Panc1 (cell line): ENCODE measurements at regions not wholly inside any gene's neighbourhood (a gene's known extent, or its start where the extent isn't known, plus 50 kb on each side); places are given as distances from the start of the nearest gene placed in this dataset.

ENCODE experiments used
- ATAC-seq: fragments of 200-7000 bp; cut with Tn5 transposase; 2 replicates; pipeline ENCODE4 v1.9.1; 2020; ENCODE audit warnings: mild to moderate bottlenecking, moderate library complexity
- BruUV-seq: library from RNA; stranded (reverse); fragments of 400-500 nt; replicated peaks from 2 replicates; lab custom pipeline; 2021; lab: Mats Ljungman, UMichigan
- CTCF ChIA-PET: fragments of 300-600 bp; sonication (Branson Sonifier 250); formaldehyde crosslinking; loops from one replicate; lab custom pipeline; 2022; ENCODE audit warnings: antibody characterized with exemption; lab: Charles Lee
- POLR2A ChIA-PET: fragments of 300-600 bp; sonication (Branson Sonifier 250); formaldehyde crosslinking; loops from one replicate; lab custom pipeline; 2022; ENCODE audit warnings: antibody characterized with exemption; lab: Charles Lee
- DNase-seq: peaks from one replicate; pipeline ENCODE4 v3.0.0-alpha.2; 2010; ENCODE audit warnings: low read depth, low spot score
- H3K27ac ChIP-seq: 2 replicates; pipeline ENCODE4 v1.5.1; 2011; ENCODE audit warnings: mild to moderate bottlenecking, low read length, inconsistent platforms
- H3K27me3 ChIP-seq: fragments of 200-500 bp; sonication (Bioruptor generic); 2 replicates; pipeline ENCODE4 v1.6.0; 2014; ENCODE audit warnings: low read length, inconsistent platforms; ENCODE audit not compliant: control insufficient read depth, insufficient read depth
- H3K36me3 ChIP-seq: fragments of 200-500 bp; sonication (Bioruptor generic); 2 replicates; pipeline ENCODE4 v1.5.1; 2014; ENCODE audit warnings: inconsistent platforms, mild to moderate bottlenecking, low read length, moderate library complexity; ENCODE audit not compliant: control insufficient read depth, insufficient read depth
- H3K4me1 ChIP-seq: 2 replicates; pipeline ENCODE4 v1.5.1; 2011; ENCODE audit warnings: inconsistent platforms, mild to moderate bottlenecking, low read length, moderate library complexity; ENCODE audit not compliant: control insufficient read depth, insufficient read depth
- H3K4me3 ChIP-seq, 2 experiments: 2 replicates each; pipeline ENCODE4 v1.5.1; 2011 to 2012; ENCODE audit warnings: low read depth in 2 of 2, low read length in 2 of 2, mild to moderate bottlenecking in 2 of 2, inconsistent platforms in 1 of 2, moderate library complexity in 1 of 2
- H3K9me3 ChIP-seq: fragments of 200-500 bp; sonication (Bioruptor generic); 2 replicates; pipeline ENCODE4 v1.5.1; 2014; ENCODE audit warnings: low read depth, mild to moderate bottlenecking, inconsistent platforms, low read length, moderate library complexity; ENCODE audit not compliant: control insufficient read depth, insufficient read depth
- POLR2AphosphoS5 ChIP-seq: IDR thresholded peaks from 2 replicates; pipeline ENCODE4 v1.6.1; 2012; ENCODE audit warnings: mild to moderate bottlenecking, low read depth, low read length, moderate library complexity
- REST ChIP-seq, 2 experiments: IDR thresholded peaks; 2 replicates each; pipeline ENCODE4 v1.6.1; 2011 to 2012; ENCODE audit warnings: low read depth in 2 of 2, control low read depth in 1 of 2, low read length in 1 of 2, mild to moderate bottlenecking in 1 of 2, moderate library complexity in 1 of 2; ENCODE audit not compliant: insufficient read depth in 1 of 2
- SIN3A ChIP-seq: IDR thresholded peaks from 2 replicates; pipeline ENCODE4 v1.6.1; 2012; ENCODE audit warnings: low read depth, mild to moderate bottlenecking, low read length, moderate library complexity, borderline replicate concordance; ENCODE audit not compliant: insufficient read depth
- TCF7L2 ChIP-seq: IDR thresholded peaks from 2 replicates; pipeline ENCODE4 v1.6.1; 2011; ENCODE audit warnings: mild to moderate bottlenecking, low read depth, low read length, inconsistent platforms
- in situ Hi-C: cut with HindIII; loops from 2 replicates; pipeline ENCODE4 v1.10.0; 2016; ENCODE audit warnings: low sequenced_read_pairs, low pct_unique_long_range_greater_than_20kb
- intact Hi-C: fragments of 100-400 bp; cut with micrococcal nuclease; formaldehyde crosslinking; loops from one replicate; pipeline ENCODE4 v1.10.0; 2022; ENCODE audit not compliant: unreplicated experiment
- TF ChIP-seq, protein P1 (sequence below): fragments of 450-650 bp; IDR thresholded peaks from 2 replicates; pipeline ENCODE4 v1.5.1; 2017; ENCODE audit warnings: mild to moderate bottlenecking

DNA sequence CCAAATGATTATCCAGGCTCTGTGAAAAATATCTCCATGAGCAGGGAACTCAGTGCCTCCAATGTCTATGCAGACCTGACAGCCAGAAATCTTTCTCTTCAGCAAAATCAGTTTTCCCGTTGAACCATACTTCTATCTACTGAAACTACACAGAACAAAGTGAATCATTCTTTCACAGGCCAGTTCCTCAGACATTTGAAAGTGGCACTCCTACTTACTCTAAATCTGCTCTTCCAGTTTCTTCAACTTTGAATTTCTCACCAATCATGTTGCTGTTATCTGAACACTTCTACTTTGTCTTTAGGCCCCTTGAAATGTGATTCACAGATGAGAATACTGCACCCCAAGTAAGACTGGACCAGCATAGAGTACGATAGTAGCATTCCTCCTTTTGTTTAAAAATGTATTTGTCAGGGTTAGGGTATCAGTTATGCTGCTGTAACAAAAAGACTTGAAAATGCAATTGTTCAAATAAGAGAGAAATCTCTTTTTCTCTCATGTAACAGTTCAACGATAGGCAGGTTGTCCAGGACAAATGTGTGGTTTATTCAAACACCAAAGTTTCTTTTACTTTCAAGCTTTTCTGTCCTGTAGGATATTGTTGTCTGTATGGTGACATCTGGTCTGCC, 210.6 kb upstream of the KLF3 start:
- ChIA-PET POLR2A (no interaction called here), CTCF (no interaction called here)
- TF ChIP-seq REST (IDR thresholded peaks at IDR 0.05; ENCODE audit: insufficient read depth in 1 of 2, low read depth in 2 of 2, low read length in 1 of 2): no peak
- TF ChIP-seq, protein P1, sequence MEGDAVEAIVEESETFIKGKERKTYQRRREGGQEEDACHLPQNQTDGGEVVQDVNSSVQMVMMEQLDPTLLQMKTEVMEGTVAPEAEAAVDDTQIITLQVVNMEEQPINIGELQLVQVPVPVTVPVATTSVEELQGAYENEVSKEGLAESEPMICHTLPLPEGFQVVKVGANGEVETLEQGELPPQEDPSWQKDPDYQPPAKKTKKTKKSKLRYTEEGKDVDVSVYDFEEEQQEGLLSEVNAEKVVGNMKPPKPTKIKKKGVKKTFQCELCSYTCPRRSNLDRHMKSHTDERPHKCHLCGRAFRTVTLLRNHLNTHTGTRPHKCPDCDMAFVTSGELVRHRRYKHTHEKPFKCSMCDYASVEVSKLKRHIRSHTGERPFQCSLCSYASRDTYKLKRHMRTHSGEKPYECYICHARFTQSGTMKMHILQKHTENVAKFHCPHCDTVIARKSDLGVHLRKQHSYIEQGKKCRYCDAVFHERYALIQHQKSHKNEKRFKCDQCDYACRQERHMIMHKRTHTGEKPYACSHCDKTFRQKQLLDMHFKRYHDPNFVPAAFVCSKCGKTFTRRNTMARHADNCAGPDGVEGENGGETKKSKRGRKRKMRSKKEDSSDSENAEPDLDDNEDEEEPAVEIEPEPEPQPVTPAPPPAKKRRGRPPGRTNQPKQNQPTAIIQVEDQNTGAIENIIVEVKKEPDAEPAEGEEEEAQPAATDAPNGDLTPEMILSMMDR: no peak
- no peak for TF ChIP-seq POLR2AphosphoS5
- no peak for TF ChIP-seq SIN3A
- TF ChIP-seq TCF7L2: no peak
- intact Hi-C loops (no loop called here), in situ Hi-C loops (no loop called here)
- H3K4me1 ChIP-seq: no peaks in the 10 kb centered on the region
- no peak overlapping the region for H3K4me3 ChIP-seq
- no peaks in the 10 kb centered on the region for H3K36me3 ChIP-seq
- DNase-seq (no peak), ATAC-seq (no peak)
- no peaks in the 10 kb centered on the region for H3K9me3 ChIP-seq
- BruUV-seq: no TSS peak
- no peak overlapping the region for H3K27ac ChIP-seq
- H3K27me3 ChIP-seq: no peaks in the 10 kb centered on the region; the same call in 1 of the 2 replicates

DNA sequence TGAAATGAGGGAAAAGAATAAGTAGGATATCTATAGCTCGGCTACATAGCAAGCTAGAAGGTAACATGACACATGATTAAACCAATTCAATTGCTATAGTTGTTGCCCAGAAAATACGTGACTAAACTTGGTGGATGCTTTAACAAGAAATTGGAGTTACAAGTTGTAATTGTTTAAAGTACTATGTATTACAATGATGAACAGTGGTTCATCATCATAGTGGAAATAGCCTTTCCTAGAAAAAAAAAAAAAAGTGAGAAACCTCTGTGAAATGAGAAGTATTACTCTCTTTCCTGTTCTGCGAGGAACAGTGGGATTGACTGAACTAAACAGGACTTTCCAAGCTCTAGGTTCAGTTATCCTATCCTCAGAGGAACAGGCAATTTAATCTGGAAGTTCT, 209.7 kb upstream of the KLF3 start:
- no peak for DNase-seq
- intact Hi-C loops: no loop called here
- H3K36me3 ChIP-seq: no peaks in the 10 kb centered on the region
- ChIA-PET CTCF (no interaction called here), POLR2A (no interaction called here)
- no peaks in the 10 kb centered on the region for H3K4me1 ChIP-seq
- H3K9me3 ChIP-seq: no peaks in the 10 kb centered on the region
- H3K27ac ChIP-seq: no peak overlapping the region
- ATAC-seq: no peak
- H3K27me3 ChIP-seq: no peaks in the 10 kb centered on the region; the same call in 1 of the 2 replicates
- in situ Hi-C loops: no loop called here
- no peak overlapping the region for H3K4me3 ChIP-seq
- no peak for TF ChIP-seq REST (IDR thresholded peaks at IDR 0.05; ENCODE audit: insufficient read depth in 1 of 2, low read depth in 2 of 2, low read length in 1 of 2)
- TF ChIP-seq POLR2AphosphoS5: no peak
- TF ChIP-seq, protein P1: no peak
- no peak for TF ChIP-seq TCF7L2
- no peak for TF ChIP-seq SIN3A
- BruUV-seq: no TSS peak
